Small intestine (tissue), 7 donors: ENCODE measurements at regions not wholly inside any gene's neighbourhood (a gene's known extent, or its start where the extent isn't known, plus 50 kb on each side); places are given as distances from the start of the nearest gene placed in this dataset.
"Not testable (repeated sequence)": the region's sequence is repeated elsewhere in the genome, so short reads cannot be mapped to it uniquely, and the experiment has no call there.

Experiments
- DNase-seq, 2 donors: peaks; one replicate each; pipeline versions ENCODE4 v3.0.0 to v3.0.0-alpha.2; 2013
- FAIRE-seq: peaks from 2 replicates; lab custom pipeline; 2012; peaks lifted over from hg19 to GRCh38; lab: Jason Lieb, UNC
- H3K27ac ChIP-seq, 3 donors: one replicate each; pipeline ENCODE4 v1.5.1; 2013; ENCODE audit warnings: low read length in 2 of 3, mild to moderate bottlenecking in 2 of 3, control low read depth in 1 of 3, inconsistent platforms in 1 of 3, low read depth in 1 of 3, moderate library complexity in 1 of 3
- H3K27me3 ChIP-seq, 3 donors: one replicate each; pipeline ENCODE4 v1.6.1; 2013; ENCODE audit warnings: low read length in 3 of 3, inconsistent platforms in 1 of 3; ENCODE audit not compliant: control insufficient read depth in 3 of 3, insufficient read depth in 3 of 3
- H3K36me3 ChIP-seq, 3 donors: one replicate each; pipeline ENCODE4 v1.6.1; 2013; ENCODE audit warnings: low read length in 3 of 3, inconsistent platforms in 1 of 3, low read depth in 1 of 3, mild to moderate bottlenecking in 1 of 3, moderate library complexity in 1 of 3; ENCODE audit not compliant: control insufficient read depth in 3 of 3, insufficient read depth in 2 of 3
- H3K4me1 ChIP-seq, 3 donors: one replicate each; pipeline ENCODE4 v1.6.1; 2013; ENCODE audit warnings: low read length in 2 of 3, inconsistent platforms in 1 of 3, low read depth in 1 of 3, mild to moderate bottlenecking in 1 of 3, moderate library complexity in 1 of 3; ENCODE audit not compliant: control insufficient read depth in 3 of 3, insufficient read depth in 2 of 3
- H3K4me3 ChIP-seq, 3 donors: one replicate each; pipeline ENCODE4 v1.5.1; 2013; ENCODE audit warnings: low read length in 3 of 3, control low read depth in 1 of 3, inconsistent platforms in 1 of 3, low read depth in 1 of 3, mild to moderate bottlenecking in 1 of 3, moderate library complexity in 1 of 3
- H3K9me3 ChIP-seq, 2 donors: one replicate each; pipeline ENCODE4 v1.6.1; 2013; ENCODE audit warnings: low read depth in 1 of 2, low read length in 1 of 2; ENCODE audit not compliant: control insufficient read depth in 2 of 2, insufficient read depth in 1 of 2
- WGBS, 3 donors: extraction: QIAGEN DNeasy Blood & Tissue Kit; methylation state at CpG; one replicate each; pipeline ENCODE4 v1.1.7; 2013; 5-methylcytosine and 5-hydroxymethylcytosine counted together
- donor health status: healthy with polysubstance abuse.
- donor health status: control.
- donor health status: control.
- donor health status: Bipolar disorder and iron deficiency.
- donor health status: healthy.

DNA sequence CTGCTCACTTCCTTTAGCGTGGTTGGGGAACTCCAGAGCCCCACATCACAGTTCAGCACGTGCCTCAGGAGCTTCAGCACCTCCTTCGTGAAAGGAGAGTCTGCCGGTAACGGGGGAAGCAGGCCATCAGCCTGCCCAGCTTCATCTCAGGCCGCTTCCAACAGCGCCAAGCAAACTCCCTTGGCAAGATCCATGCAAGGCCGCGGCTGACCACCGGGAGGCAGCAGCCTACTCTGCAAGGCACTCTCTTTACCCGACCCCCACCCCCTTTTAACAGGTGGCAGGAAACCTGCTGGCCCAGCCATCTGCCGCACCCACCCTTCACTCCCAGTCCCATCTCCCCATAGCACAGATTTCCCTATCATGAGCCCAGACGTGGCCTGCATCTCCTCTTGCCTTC, 97.4 kb upstream of the ZNF98 start:
- not testable (repeated sequence) for H3K27me3 ChIP-seq, DNase-seq, H3K4me1 ChIP-seq, FAIRE-seq, H3K27ac ChIP-seq, H3K4me3 ChIP-seq, H3K36me3 ChIP-seq
- WGBS, 3 donors, result 22 to 53% (median 35%) methylated on average over 11 to 13 of the region's 13 CpGs
- peaks cover 12 to 40% of the 10 kb centered on the region in 2 donors for H3K9me3 ChIP-seq

- Histone ChIP-seq H3K27me3 (no peaks in the 10 kb centered on the region), H3K9me3 (peaks cover 12 to 43% of the 10 kb centered on the region in 2 donors), H3K4me1 (no peaks in the 10 kb centered on the region), H3K27ac (no peak overlapping the region), H3K36me3 (no peaks in the 10 kb centered on the region), H3K4me3 (no peak overlapping the region)
- DNase-seq (no peak), FAIRE-seq (no peak)
- WGBS, 3 donors, result 90 to 95% (median 91%) methylated on average over 14 of the region's 14 CpGs
Observed at GRCh38 chr19:22519152-22519551, 97.0 kb upstream of the ZNF98 start.

GRCh38 chr19:22517496-22518411, 95.6 kb upstream of the ZNF98 start:
- Histone ChIP-seq H3K36me3 (no peaks in the 10 kb centered on the region), H3K27ac (no peak overlapping the region), H3K9me3 (peaks cover 9 to 52% of the 10 kb centered on the region in 2 donors), H3K4me1 (no peaks in the 10 kb centered on the region), H3K27me3 (no peaks in the 10 kb centered on the region), H3K4me3 (no peak overlapping the region)
- FAIRE-seq, result no peak
- WGBS, 3 donors, result 63 to 74% (median 69%) methylated on average over 64 to 79 of the region's 79 CpGs
- DNase-seq, result peak in 1 of 2 donors; percentile 6

- peaks cover 9 to 68% of the 10 kb centered on the region in 2 donors for H3K9me3 ChIP-seq
- no peaks in the 10 kb centered on the region for H3K27me3 ChIP-seq
- H3K4me3 ChIP-seq, result no peak overlapping the region
- WGBS, 3 donors, result 78 to 89% (median 79%) methylated on average over 4 of the region's 4 CpGs
- DNase-seq (no peak), FAIRE-seq (no peak)
- no peaks in the 10 kb centered on the region for H3K4me1 ChIP-seq
- H3K27ac ChIP-seq, result no peak overlapping the region
- H3K36me3 ChIP-seq, result no peaks in the 10 kb centered on the region
Observed at GRCh38 chr19:22515435-22515834, 93.3 kb upstream of the ZNF98 start.

- Histone ChIP-seq H3K4me3 (no peak overlapping the region), H3K27me3 (no peaks in the 10 kb centered on the region), H3K9me3 (peaks cover 0 to 53% of the 10 kb centered on the region in 2 donors), H3K36me3 (no peaks in the 10 kb centered on the region), H3K4me1 (no peaks in the 10 kb centered on the region), H3K27ac (no peak overlapping the region)
- FAIRE-seq, result no peak
- no peak for DNase-seq
- WGBS, 3 donors, result 73 to 86% (median 81%) methylated on average over 2 of the region's 2 CpGs
Observed at GRCh38 chr19:22503524-22503923, 81.4 kb upstream of the ZNF98 start.

DNA sequence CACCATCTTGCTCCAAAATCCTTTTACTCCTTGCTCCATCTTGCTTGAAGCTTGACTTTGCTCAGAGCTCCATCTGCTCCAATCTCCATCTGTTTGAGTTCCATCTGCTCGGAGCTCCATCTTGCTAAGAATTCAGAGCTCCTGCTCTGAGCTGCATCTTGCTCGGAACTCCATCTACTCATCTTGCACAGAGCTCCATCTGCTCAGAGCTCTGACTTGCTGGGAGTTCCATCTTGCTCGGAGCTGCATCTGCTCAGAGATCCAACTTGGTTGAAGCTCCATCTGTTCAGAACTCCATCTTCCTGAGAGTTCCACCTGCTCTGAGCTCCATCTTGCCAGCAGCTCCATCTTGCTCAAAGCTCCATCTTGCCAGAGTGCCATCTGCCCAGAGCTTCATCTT, 80.6 kb upstream of the ZNF98 start:
- FAIRE-seq (no peak), DNase-seq (no peak)
- Histone ChIP-seq H3K9me3 (peaks cover 0 to 49% of the 10 kb centered on the region in 2 donors), H3K36me3 (no peaks in the 10 kb centered on the region), H3K4me3 (no peak overlapping the region), H3K4me1 (no peaks in the 10 kb centered on the region), H3K27me3 (no peaks in the 10 kb centered on the region), H3K27ac (no peak overlapping the region)
- WGBS, 3 donors, result 73 to 81% (median 77%) methylated on average over 3 of the region's 3 CpGs

- WGBS, 3 donors, result 91 to 96% (median 95%) methylated on average over 31 to 34 of the region's 34 CpGs
- H3K36me3 ChIP-seq, H3K4me3 ChIP-seq, H3K27ac ChIP-seq, FAIRE-seq, H3K27me3 ChIP-seq, DNase-seq, H3K4me1 ChIP-seq: not testable (repeated sequence)
- peaks cover 5 to 39% of the 10 kb centered on the region in 2 donors for H3K9me3 ChIP-seq
Observed at GRCh38 chr19:22498831-22499430, 76.8 kb upstream of the ZNF98 start.

DNA sequence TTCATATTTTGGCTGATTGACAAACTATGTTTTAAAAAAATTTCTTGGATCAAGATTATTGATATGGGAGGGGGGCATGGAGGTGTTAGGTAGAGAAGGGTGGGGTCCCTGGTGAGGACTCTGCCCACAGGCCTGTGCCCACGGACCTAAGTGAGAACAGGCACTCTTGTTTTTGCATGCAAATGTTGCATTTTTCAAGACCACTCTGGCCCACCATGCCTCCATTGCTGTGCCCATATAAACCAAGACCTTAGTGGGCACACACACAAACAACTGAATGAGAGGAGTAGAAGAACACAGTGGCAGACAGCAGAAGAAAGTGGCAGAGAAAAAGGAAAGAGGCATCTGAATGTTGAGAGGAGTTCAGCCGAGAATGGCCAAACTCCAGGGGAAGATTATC, 69.6 kb upstream of the ZNF98 start:
- WGBS, 3 donors, result 47 to 69% (median 51%) methylated on average over 2 of the region's 2 CpGs
- H3K9me3 ChIP-seq, result peaks cover 8 to 41% of the 10 kb centered on the region in 2 donors
- no peak overlapping the region for H3K4me3 ChIP-seq
- no peaks in the 10 kb centered on the region for H3K36me3 ChIP-seq
- DNase-seq (no peak), FAIRE-seq (no peak)
- no peaks in the 10 kb centered on the region for H3K4me1 ChIP-seq
- no peak overlapping the region for H3K27ac ChIP-seq
- no peaks in the 10 kb centered on the region for H3K27me3 ChIP-seq
